ENCODE measurements at regions not wholly inside any gene's neighbourhood (a gene's known extent, or its start where the extent isn't known, plus 50 kb on each side); places are given as distances from the start of the nearest gene placed in this dataset.

DNA sequence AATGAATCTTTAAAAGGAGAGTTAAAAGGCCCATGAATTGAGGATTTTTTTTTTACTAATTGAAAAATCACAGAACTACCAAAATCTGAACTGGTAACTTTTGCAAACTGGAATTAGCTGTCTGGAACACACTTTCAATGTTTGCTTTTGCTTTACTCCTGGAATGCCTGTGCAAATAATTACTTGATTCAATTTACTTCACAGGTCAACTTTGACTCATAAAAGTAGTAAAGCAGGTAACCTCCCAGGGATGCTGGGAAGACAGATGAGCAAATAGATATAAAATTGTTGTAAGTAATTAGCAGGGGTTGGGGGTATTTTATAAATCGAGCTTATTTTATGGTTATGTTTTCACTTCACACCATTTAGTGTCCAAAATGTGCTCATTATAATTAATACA lies 398.3 kb upstream of the HNRNPA3 start:
- DNase-seq (ENCODE audit: low spot score), result peak; percentile 17

DNA sequence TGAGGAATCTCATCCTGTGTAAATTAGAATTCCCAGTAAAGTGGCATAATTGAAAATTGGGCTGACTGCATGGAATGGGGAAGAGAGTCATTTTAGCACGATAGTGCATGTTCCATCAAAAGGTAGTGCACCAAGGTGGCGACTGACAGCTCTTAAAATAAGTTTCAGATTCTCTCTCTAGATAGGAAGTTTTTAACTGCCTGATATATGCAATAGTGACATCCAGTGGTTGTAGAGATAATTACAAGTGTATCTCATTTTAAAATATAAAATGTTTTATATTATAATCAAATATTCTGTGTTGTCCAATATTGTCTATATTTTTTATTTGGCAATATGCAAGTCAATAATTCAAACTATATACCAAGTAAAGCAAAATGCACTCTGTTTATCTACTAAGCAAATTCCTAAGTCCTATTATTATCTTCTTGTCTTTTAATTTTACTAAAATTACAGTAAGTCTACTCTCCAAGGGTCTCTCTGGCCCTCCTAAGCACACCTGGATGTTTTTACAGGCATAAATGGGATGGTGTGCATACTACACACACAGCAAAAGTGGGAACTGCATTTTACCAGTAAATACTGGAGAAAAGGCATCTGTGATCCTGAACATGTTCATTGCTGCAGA lies 397.7 kb upstream of the HNRNPA3 start:
- DNase-seq (ENCODE audit: low spot score), result peak; percentile 50

DNA sequence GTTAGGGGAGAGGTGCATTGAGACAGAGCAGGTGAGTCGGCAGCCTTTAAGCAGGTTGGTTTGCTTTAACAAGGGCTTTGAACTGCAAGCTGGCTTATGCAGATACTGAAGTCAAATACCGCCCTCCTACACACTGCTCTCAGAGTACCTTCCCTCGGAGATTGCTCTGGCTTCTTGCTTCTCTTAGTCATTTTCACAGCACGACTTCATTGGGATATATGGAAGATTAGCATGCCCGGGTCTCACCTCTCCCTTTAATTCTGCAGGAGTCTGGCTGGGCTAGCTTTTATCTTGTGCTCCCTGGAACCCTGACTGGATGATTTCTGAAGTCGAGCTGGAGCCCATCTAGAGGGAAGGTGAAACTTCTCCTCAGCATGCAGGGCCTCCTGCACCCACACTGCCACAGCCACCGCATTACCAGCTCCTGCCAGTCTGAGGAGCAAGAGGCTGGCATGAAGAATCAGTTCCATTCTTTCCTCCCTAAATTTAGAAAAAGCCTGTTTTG lies 395.5 kb upstream of the HNRNPA3 start:
- DNase-seq (ENCODE audit: low spot score), result no peak

DNA sequence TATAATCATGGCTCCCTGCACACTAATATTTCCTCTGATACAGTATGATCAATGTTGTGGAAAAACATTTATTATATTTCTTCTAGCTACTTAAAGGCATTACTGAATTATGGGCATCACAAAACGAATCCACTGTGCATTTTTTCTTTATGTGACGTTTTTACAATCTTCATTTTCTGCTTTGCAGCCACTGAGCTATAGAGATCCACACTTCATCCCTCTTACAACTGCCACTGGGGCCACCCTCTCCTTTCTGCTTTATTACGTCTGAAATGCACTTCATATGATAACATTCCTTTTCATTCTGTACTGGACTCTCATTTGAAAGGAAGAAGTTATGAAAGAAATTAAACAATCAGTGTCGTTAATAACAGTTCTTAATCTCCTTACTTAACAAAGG lies 394.5 kb upstream of the HNRNPA3 start:
- DNase-seq (ENCODE audit: low spot score), result no peak

DNA sequence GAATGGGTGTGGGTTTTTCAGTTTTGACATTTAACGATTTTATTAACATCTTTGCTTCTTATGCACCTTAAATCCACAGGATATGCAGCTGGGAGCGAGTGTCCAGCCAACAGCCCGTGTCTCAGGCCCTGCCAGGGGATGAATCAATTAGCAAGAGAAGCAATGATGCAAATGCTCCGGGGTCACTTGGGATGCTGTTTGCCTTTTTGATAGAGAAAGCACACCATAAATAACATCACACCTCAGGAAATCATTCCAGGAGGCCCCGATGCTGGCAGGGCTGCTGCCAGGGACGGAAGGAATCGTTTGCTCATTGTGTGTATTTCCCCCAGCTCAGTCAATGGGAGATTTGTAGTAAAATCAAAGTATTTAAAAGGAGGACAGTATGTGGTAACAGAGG lies 394.0 kb upstream of the HNRNPA3 start:
- DNase-seq (ENCODE audit: low spot score), result no peak

DNA sequence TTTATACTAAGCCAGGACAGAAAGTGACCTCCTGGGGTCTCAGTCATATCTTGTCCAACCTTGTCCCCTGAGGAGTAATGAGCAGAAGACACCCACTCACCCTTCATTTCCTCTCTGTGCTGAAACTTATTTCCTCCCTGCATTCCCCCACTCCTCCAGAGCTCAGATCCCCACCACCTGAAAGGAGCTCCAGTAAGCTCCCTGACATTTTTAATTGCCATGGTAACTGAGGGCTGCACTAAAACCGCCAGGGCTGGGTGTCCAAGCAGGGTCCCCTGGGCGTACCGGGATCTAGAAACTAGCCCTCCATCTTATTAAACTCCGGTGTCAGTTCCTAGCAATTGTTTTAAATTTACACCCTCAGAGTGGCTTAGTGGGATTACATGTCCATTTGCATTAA lies 393.3 kb upstream of the HNRNPA3 start:
- DNase-seq (ENCODE audit: low spot score), result no peak

DNA sequence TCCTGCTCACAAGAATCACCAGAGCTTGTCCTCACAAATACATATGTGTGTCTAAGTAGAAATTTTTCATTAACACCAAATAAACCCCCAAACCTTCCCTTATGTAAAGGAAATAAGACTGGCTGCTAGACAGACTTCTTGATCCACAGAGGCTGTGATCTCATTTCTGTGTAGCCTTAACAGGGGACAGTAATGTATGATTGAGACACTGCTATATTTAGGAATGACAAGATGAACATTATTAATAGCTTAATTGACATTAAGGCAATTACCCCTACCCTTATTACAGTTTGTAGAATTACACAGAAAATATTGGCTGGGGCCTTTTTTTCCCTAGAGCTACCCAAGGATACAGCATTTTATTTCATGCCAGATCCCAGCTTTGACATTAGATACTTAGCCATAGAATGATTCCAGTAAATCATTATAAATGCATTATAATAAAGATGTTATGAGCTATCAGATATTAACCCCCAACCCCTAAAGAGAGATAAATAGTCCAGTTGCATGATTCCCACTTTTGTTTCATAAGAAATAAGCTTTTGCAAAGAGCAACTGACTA lies 392.1 kb upstream of the HNRNPA3 start:
- DNase-seq (ENCODE audit: low spot score), result no peak

DNA sequence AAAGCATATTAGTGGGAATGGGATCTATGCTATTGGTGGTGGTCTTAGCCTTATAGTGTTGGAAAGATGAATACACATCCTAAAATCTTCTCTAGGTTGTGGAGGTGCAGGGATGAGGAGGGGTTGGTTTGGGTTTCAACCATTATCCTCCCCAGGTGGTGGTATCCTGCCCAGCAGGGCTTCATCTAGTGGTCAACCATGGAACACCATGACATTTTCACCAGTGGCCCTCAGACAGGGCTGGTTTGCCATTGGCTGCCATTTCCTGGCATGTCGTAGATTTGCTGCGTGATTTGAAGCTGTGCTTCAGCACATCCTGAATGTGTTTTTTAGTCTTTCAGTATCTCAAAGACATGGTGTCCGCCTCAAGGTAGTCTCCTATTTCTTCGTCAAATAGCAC lies 391.2 kb upstream of the HNRNPA3 start:
- DNase-seq (ENCODE audit: low spot score), result no peak

DNA sequence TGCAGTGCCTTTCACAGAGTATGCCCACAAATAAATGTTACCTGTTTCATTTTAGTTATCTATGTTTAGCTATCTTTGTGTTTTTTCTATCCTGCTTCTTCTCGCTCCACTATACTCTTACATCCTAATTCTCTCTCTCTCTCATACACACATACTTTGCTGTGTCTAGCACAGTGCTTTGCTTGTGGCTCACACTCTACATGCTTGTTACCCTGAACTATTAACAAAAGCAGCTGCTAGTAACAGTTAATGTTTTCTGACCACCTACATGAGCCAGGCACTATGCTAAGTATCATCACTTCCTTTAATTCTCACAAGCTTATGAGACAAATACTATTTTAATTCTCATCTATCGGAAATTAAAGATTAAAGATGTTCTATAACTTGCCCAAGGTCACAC lies 390.5 kb upstream of the HNRNPA3 start:
- no peak for DNase-seq (ENCODE audit: low spot score)

DNA sequence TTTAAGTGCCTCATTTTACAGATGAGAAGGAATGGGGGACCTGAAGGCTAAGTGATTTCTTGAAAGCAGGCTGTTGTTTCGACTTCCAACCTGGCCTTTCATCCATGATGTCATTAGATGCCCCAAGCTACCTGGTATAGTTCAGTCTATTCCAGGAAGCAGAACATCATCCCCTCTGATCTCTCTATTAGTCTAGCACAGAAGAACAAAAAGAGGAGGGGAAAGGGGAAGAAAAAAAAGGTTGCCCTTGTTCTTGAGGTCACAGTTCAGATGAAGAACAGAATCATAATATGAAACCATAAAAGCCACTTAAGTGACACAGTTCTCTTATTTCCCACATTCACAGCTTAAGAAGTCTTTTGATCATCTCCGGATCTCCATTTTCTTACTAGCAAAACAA lies 386.2 kb upstream of the HNRNPA3 start:
- DNase-seq (ENCODE audit: low spot score), result no peak

DNA sequence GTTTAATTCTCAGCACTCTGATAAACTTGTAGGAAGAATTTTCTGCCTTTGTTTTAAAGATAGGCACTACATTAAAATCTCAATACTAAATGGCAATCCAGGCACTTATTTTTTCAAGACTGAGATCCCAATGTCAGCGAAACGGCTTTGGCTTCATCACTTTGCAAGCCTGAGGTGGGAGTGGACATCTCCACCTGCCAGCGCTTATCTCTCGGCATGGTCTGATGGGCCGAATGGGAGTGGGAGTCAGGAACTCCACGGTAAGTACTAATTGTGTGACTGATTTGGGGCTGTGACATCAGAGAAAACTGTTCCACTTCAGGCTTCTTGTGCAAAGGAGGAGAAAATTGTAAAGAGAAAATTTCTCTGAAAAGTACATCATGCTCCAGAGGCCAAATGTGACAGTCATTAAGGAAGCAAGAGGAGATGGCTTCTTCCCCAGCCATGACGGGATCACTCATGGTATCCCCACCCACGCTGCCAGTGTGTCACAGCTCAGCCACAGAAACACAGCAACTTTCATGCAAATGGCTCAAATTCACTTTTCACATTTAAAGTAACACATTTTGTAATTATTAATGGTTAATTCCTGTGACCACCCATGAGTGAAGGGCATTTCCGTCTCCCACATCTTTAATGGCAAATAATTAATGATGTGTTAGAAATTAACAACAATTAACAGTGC lies 385.5 kb upstream of the HNRNPA3 start:
- DNase-seq (ENCODE audit: low spot score), result peak; percentile 37

DNA sequence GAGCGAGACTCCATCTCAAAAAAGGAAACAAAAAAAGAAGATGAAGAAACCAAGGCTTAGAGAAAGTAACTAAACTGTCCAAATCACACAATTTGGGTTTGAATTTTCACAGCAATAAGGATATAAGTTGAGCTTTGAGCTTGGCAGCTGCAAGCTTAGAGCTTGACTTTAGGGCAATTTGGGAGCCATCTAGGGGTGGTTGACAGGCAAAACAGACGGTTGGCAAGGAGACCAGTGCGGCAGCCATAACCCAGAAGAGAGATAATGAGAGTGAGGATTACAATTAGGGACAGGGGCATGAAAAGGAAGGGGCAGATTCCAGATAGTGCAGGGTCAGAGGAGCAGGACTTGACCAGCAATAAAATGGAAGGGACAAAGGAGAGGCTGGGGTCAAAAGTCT lies 382.2 kb upstream of the HNRNPA3 start:
- no peak for DNase-seq (ENCODE audit: low spot score)

DNA sequence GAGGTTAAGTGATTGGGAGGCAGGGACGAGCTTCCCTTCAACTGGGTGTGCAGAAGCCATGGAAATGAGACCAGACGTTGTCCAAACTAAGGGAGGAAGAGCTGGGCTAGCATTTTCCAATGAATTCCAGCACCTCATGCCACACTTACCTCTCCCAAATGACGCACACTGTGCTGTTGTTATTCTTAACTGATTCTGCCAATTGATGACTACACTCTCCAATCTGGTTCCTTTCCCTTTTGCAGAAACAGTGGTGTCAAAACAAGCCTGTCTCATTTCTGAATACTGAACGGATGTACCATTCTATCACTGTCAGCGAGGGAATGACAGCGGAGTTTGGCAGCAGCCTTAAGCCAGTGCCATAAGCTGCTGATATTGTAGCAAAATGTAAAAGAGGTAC lies 380.5 kb upstream of the HNRNPA3 start:
- DNase-seq (ENCODE audit: low spot score), result no peak

DNA sequence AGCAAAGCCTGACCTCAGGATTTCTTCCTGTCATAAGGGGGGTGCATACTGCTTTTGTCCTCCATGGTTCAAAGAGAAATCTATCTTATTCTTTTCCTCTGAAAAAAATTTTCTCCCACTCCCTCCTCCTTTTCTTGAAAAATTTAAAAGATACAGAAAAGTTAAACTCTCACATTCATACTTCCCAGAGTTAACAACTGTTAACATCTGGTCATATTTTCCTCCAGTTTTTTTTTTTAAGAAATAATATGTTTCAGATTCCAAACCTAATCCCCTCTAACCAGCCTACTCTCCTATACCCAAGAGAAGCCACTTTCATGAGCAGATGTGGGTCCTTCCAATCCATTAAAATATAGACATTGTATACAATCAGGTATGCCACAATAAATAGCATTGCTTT lies 378.9 kb upstream of the HNRNPA3 start:
- DNase-seq (ENCODE audit: low spot score), result no peak

DNA sequence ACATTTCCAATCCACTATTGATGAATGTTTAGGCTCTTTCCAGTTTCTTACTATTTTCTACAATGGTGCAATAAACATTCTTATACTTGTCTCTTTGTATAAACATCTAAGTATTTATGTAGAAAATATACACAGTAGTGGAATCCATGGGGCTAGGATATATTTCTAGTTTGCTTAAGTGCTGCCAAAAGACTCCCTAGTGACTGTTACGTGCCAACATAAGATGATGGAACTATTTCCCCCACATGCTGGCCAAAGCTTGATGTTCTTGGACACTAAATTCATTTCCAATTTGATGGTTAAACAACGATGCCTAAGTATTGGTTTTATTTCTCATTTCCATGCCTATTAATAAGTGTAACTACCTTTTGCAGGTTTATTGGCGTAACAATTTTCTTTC lies 378.4 kb upstream of the HNRNPA3 start:
- DNase-seq (ENCODE audit: low spot score), result no peak

DNA sequence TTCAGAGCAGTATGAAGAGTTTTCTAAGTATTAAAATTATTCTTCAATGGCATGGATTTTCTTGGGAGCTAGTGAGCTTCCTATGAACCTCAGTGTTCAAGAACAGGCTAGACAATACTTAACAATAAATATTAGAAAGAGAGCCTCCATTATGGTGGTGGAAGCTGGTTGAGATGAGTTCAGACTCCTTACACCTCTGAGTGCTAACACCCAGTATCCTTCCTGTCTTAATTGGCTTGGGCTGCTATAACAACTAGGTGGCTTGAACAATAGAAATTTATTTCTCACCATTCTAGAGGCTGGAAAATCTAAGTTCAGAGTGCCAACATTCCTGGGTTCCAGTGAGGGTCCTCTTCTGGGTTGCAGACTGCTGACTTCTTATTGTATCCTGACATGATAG lies 369.4 kb upstream of the HNRNPA3 start:
- no peak for DNase-seq (ENCODE audit: low spot score)

DNA sequence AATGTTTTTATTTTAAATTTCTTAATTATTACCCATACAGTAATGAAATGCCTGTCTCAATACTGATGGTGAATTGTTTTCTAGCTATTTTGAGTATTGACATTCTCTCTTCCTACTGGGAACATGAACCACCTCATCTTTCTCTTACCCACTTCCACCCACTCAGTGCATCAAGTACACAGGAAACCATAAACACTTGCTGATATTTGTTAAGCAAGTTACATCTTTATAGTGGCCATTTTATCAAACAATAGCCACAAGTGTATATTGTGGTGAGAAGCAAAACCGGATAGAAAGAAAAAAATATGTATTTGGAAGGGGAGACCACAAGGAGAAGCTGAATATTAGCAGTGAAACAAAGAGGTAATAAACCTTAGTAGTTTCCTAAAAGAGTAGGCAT lies 368.1 kb upstream of the HNRNPA3 start:
- DNase-seq (ENCODE audit: low spot score), result no peak

DNA sequence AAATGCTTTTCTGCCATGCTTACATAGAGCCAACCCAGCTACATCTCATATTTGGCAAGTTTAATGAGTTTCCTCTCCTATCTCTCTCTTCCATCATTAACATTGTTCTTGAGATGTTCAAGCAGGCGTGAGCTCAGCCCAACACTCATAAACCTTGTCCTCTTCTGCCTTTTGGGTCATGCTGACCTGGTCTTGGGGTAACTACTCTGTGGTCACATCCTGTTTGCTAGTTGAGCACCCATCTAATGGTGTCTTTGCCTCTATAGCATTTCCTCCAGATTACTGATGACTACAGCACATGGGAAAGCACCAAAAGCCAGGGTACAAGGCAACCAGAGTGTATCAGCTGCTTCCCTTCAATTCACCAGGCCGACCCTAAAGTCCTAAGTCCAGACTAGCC lies 366.9 kb upstream of the HNRNPA3 start:
- no peak for DNase-seq (ENCODE audit: low spot score)

DNA sequence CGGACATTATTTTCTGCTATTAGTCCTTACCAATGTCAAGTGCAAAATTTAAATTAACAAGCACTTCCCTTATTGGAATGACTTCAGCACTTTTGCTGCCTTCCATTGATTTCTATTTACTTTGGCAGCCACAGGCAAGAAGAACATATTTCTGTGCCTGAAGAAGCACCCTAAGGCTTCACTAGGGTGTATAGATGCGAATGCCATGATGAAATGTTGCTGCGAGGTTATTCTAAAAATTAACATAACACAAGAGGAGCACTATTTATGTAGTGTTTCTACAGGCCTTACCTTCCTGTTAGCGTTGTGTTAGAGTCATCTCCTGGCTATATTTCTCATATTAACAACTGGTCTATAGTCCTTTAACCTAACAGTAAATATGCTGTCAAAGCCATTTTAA lies 365.0 kb upstream of the HNRNPA3 start:
- no peak for DNase-seq (ENCODE audit: low spot score)

DNA sequence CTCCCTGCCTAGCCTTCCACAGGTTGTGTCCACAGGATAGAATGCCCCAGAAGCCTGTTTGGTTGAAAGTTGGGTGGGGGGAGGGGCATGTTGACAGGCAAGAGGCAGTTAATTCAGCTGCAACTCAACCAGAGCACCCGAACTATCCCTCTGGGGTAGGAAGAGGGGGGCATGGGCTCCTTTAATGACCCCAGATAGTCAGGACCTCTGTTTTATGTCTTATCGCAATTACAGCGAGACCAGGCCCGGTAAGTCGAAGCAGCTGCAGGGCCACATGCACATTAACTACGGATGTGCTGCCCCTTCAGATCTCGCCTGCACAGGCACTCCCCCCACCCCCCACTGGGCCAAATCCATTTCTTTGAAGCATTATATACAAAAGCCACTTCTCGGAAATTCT lies 363.8 kb upstream of the HNRNPA3 start:
- DNase-seq (ENCODE audit: low spot score), result no peak

DNA sequence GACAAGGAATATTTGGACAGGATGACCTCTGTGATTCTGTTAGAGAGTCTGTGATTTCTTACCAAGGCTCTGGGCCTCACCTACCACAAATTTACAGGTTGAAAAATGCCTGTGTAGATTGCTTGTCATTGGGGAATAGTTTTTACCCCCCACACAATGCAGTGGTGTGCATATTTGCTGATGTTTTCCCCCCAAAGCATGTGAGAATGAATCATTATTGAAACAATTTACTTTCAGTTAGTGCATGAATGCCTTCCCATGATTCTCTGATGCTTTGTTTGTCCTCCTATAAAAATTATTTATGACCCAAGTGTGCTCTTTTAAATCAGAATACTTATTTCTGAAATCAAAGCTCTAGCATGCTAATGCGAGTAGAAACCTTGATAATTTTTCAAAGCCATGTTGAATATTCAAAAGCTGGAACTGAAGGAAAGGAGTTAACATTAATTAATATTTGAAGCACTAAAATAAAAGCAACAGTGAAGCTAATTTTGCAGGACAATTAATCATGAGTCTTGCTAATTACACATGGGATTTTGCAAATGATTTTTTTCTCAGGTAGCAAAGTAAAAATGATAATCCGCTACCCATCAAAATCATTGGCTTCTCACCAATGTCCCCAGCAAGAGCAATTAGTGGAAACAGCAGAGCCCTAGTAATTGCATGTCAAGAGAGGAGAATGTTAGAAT lies 361.2 kb upstream of the HNRNPA3 start:
- peak; percentile 45 for DNase-seq (ENCODE audit: low spot score)

DNA sequence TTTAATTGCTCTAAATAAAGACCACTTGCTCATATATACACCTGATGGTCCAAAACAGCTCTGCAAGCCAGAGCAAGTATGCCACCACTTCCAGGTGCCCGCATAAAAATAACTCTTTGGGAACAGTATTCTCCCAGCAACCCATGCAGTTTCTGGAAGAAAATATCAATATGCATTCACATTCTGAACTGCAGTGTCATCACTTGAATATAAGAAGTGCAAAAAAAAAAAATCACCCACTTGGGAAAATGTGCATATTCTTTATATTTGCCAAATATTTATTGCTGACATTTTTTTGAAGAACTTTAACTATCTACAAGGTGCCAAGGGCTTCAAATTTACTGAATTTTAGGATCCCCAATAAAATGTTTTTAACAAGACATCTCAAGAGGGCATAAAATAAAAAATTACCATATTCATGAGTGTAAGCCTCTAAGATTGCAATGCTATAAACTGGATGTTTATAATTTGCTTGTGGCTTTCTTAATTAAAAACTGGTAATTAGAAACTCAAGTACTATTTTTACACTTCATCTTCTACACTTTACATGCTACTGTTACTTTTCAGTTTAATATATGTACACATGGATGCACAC lies 360.6 kb upstream of the HNRNPA3 start:
- no peak for DNase-seq (ENCODE audit: low spot score)

DNA sequence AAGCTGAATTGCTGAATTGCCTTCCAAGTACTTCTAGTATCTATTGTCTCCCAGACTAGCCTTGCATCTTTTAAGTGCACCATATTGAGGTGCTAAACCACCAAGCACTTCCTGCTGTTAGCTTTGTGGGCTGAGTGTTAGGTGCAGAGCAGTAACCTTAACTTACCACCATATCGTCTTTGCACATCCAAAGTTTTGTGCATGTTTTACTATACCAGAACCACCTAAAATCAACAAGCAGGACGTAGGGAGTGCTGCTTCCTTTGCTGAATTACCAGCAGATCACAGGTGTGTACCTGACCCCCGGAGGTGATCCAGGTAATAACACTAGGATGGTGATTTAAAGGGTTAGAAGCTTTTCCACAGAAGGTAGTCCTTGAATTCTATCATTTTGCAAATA lies 359.9 kb upstream of the HNRNPA3 start:
- peak; percentile 9 for DNase-seq (ENCODE audit: low spot score)
